Breast epithelium (tissue), 3 donors: ENCODE measurements at regions not wholly inside any gene's neighbourhood (a gene's known extent, or its start where the extent isn't known, plus 50 kb on each side); places are given as distances from the start of the nearest gene placed in this dataset.

Source experiments
- CTCF ChIP-seq, 3 donors: fragments of 450-650 bp; IDR thresholded peaks; one replicate each; pipeline ENCODE4 v1.5.1; 2016 to 2017; ENCODE audit warnings: antibody characterized with exemption in 3 of 3, mild to moderate bottlenecking in 3 of 3, moderate library complexity in 3 of 3
- POLR2A ChIP-seq: fragments of 450-650 bp; IDR thresholded peaks from one replicate; pipeline ENCODE4 v1.6.1; 2016; ENCODE audit warnings: antibody characterized with exemption, mild to moderate bottlenecking, moderate library complexity
- POLR2AphosphoS5 ChIP-seq, 3 donors: sonication (generic); formaldehyde crosslinking; IDR thresholded peaks; one replicate each; pipeline ENCODE4 v1.6.1; 2017; ENCODE audit warnings: antibody characterized with exemption in 3 of 3

GRCh38 chr2:176419591-176420071 is 150.4 kb downstream of the MTX2 start:
- TF ChIP-seq POLR2AphosphoS5 (IDR thresholded peaks at IDR 0.05) (no peak), CTCF (IDR thresholded peaks at IDR 0.05) (no peak), POLR2A (no peak)
